GM12878 (cell line): ENCODE measurements at regions not wholly inside any gene's neighbourhood (a gene's known extent, or its start where the extent isn't known, plus 50 kb on each side); places are given as distances from the start of the nearest gene placed in this dataset.
A peak's percentile ranks its signal among the peaks of the same experiment; 100 is the strongest.

Experiments
- ASH2L ChIP-seq: fragments of 300-600, 200-600 bp; sonication (generic); IDR thresholded peaks from 2 replicates; pipeline ENCODE4 v1.6.1; 2017; ENCODE audit warnings: low read depth, mild to moderate bottlenecking, borderline replicate concordance
- E2F8 ChIP-seq: fragments of 450-650 bp; IDR thresholded peaks from 2 replicates; pipeline ENCODE4 v1.6.1; 2018; ENCODE audit warnings: mild to moderate bottlenecking, low read depth, moderate library complexity; ENCODE audit not compliant: partially characterized antibody
- IRF3 ChIP-seq: fragments of 450-650 bp; IDR thresholded peaks from 2 replicates; pipeline ENCODE4 v1.6.1; 2014; ENCODE audit warnings: mild to moderate bottlenecking
- JUNB ChIP-seq: IDR thresholded peaks from 2 replicates; pipeline ENCODE4 v1.6.1; 2016; ENCODE audit warnings: antibody characterized with exemption, mild to moderate bottlenecking
- LARP7 ChIP-seq: fragments of 450-650 bp; IDR thresholded peaks from 2 replicates; pipeline ENCODE4 v1.6.1; 2017; ENCODE audit warnings: mild to moderate bottlenecking
- MTA3 ChIP-seq: IDR thresholded peaks from 2 replicates; pipeline ENCODE4 v1.6.1; 2012; ENCODE audit warnings: low read length, inconsistent platforms, borderline replicate concordance
- PBX3 ChIP-seq: IDR thresholded peaks from 2 replicates; pipeline ENCODE4 v1.6.1; 2011; ENCODE audit warnings: mild to moderate bottlenecking, low read depth, low read length, moderate library complexity; ENCODE audit not compliant: insufficient replicate concordance
- POLR2A ChIP-seq: IDR thresholded peaks from 2 replicates; pipeline ENCODE4 v1.6.1; 2011; ENCODE audit warnings: low read depth, mild to moderate bottlenecking, low read length
- RELB ChIP-seq: fragments of 450-650 bp; IDR thresholded peaks from 2 replicates; pipeline ENCODE4 v1.6.1; 2017; ENCODE audit warnings: low read depth, mild to moderate bottlenecking, moderate library complexity
- RUNX3 ChIP-seq: IDR thresholded peaks from 2 replicates; pipeline ENCODE4 v1.6.1; 2012; ENCODE audit warnings: low read length, inconsistent platforms
- SKIL ChIP-seq: fragments of 450-650 bp; IDR thresholded peaks from 2 replicates; pipeline ENCODE4 v1.6.1; 2017; ENCODE audit warnings: mild to moderate bottlenecking, low read depth, inconsistent platforms; ENCODE audit not compliant: poor library complexity, severe bottlenecking
- SP1 ChIP-seq: IDR thresholded peaks from one replicate; pipeline ENCODE4 v1.6.1; 2011; ENCODE audit warnings: low read depth, low read length
- ZBTB33 ChIP-seq: fragments of 450-650 bp; IDR thresholded peaks from 2 replicates; pipeline ENCODE4 v1.6.1; 2017; ENCODE audit warnings: mild to moderate bottlenecking

GRCh38 chr7:88396948-88397322 lies 90.2 kb upstream of the STEAP4 start (continued):
- TF ChIP-seq JUNB (peak; percentile 83), ASH2L (no peak), MTA3 (no peak), ZBTB33 (no peak), RELB (no peak), IRF3 (no peak), RUNX3 (peak; percentile 81), LARP7 (no peak), SKIL (peak; percentile 77), POLR2A (no peak), PBX3 (no peak), SP1 (no peak), E2F8 (no peak)
